HG02798 (cell line): ENCODE measurements at regions not wholly inside any gene's neighbourhood (a gene's known extent, or its start where the extent isn't known, plus 50 kb on each side); places are given as distances from the start of the nearest gene placed in this dataset.
"Not testable (repeated sequence)": the region's sequence is repeated elsewhere in the genome, so short reads cannot be mapped to it uniquely, and the experiment has no call there.

Source experiments
- ATAC-seq: cut with Tn5 transposase; IDR thresholded peaks from one replicate; pipeline ENCODE4 v1.9.1; 2021; ENCODE audit warnings: mild to moderate bottlenecking; ENCODE audit not compliant: unreplicated experiment, poor library complexity

- no peak for ATAC-seq
Measured at GRCh38 chr10:31121757-31122577, 90.3 kb upstream of the ZNF438 start.

DNA sequence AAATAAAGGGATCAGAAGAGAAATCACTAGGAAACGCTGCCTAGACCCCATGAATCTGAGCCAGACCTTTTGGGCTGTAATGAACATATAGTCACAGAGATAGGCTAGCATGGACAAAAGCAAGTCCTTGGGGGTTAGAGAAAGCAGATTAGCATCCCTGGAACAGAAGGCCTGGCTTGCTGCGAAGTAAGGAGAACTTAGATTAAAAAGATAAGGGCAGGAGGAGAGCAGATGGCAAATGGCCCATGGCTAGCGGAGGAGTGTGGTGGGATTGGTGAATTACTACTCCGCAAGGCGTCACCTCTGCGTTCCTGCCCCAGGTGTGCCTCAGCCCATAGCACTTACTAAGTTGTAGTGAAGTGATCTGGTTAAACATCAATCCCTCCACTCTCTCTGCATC is 92.3 kb upstream of the ZNF438 start:
- ATAC-seq, result no peak

DNA sequence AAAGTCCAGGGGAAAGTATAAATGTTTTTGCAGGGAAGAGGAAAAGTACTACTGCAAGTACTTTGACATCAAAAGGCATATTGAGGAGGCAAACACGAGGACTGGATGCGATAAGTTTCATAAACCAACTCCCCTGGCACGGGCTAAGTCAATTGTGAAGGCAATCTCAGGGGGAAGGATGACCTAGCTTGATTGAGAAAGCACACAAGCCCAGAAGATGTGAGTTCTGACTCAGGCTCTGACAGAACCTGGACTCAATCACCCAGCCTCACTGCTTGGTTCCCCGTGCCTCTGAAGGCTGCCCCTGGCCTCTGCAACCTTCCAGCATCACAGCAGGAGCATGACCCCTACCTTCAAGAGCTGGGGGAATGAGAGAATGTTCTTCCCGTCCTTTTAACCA is 93.2 kb upstream of the ZNF438 start:
- no peak for ATAC-seq

DNA sequence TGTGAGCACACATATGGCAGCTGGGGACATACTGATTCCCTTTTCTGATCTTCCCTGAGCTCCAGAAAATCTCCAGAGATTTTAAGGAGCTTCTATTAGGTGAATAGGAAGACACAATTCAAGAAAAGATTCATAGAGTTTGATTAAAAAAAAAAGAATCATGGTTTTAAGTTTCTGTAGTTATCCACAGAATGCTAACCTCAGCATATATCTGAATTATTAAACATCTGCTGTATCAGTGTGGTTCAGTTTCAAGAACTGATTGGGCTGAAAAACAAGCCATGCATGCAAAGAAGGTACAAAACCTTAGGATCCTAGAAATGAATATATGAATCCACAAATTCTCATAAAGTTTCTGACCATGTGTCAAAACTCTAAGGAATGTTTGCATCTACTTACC is 94.1 kb upstream of the ZNF438 start:
- no peak for ATAC-seq

GRCh38 chr10:31126593-31126992 is 94.9 kb upstream of the ZNF438 start:
- ATAC-seq, result no peak

GRCh38 chr10:31128536-31128935 is 96.9 kb upstream of the ZNF438 start:
- no peak for ATAC-seq

DNA sequence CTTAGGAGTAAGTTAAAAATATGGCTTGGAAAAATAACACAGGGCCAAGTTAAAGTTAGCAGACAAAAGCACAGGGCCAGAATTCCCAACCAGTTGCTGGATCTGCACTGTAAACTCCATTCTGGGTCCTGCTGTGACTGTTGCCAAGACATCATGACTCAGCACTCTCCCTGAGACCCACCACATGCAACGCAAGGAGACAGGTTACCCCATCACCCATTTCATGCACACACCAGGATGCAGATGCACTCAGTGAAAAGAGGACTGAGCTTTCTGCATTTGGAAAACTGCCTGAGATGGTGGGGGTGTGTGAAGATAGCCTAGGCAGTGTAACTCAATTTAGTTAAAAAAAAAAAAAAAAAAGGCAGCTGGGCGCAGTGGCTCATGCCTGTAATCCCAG is 97.6 kb upstream of the ZNF438 start:
- no peak for ATAC-seq

- no peak for ATAC-seq
Measured at GRCh38 chr10:31129880-31130405, 98.3 kb upstream of the ZNF438 start.

- ATAC-seq, result no peak
Measured at GRCh38 chr10:31130406-31130805, 98.7 kb upstream of the ZNF438 start.

GRCh38 chr10:31131251-31131650 is 99.6 kb upstream of the ZNF438 start:
- ATAC-seq, result no peak

DNA sequence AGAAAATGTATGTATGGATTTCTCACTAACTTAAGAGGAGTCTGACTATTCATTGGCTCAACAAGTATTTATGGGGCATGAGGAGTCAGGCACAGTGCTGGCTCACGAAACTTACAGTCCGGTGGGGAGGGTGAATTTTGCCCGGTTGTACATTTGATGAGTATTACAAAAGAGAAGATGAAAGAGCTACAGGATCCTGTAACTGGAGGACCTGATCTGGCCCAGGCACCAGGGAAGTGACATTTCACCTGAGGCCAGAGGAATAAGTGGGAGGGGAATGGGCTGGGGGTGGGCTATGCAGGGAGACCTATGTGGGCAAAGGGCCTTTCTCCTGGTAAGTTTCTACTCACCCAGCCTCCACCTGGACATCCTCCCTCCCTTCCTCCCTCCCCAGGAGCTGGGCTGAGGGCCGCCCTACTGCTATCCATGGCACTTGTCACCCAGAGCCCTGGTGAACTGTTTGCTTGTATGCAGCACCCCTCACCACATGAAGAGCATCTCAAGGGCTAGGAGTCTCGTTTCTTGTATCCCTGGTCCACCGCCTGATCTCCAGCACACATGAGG is 101.1 kb upstream of the ZNF438 start:
- ATAC-seq, result no peak

DNA sequence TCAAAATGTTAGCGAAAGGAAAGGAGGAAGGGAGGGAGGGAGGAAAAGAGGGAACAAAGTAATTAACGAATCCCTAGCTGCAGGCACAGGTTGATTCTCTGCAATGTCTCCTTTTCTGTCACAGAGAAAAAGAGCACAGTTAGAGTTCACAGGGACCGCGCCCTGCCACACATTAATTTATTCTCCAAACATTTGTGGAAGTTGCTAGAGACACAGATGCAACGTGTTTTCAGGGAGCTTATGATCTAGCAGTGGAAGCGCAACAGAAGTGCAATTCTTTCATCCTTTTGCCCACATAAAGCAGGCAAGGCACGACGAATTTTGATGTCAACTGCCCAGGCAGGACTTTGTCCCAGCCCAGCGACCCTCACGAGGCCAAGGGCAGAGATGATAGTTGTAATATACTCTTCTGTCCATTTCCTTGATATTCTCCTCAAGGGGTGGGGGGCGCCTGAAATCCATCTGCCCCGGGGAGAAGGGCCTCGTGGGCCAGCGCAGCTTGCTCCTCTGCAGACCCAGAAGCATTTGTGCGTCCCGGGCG is 101.7 kb upstream of the ZNF438 start:
- no peak for ATAC-seq

DNA sequence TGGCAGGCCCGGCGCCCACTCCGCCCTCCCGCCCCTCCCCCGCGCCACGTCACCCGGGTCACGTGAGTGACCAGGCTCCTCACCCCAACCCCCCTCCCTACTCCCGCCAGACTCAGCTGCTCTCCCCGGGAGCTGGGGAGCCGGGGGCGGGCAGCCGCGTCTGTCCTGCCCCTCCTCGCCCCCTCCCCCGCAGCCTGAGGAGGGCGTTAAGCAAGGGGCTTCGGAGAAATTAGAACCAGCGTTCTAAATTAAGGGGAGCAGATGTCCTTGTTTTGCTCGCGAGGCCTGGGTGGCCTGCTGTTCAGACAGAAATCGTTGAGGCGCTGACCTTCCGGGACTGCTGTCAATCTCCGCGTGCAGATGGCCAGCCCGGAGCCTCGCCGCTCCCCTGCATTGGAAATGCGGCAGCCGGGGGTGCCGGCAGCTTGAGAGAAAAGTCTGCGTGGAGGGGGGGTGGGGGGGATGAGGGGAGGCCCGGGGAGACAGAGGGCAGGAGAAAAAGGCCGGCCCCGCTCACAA is 102.2 kb upstream of the ZNF438 start:
- peak; percentile 74 for ATAC-seq

GRCh38 chr10:31134311-31134952 is 102.8 kb upstream of the ZNF438 start:
- peak; percentile 41 for ATAC-seq

- no peak for ATAC-seq
Measured at GRCh38 chr10:31135171-31135570, 103.5 kb upstream of the ZNF438 start.

DNA sequence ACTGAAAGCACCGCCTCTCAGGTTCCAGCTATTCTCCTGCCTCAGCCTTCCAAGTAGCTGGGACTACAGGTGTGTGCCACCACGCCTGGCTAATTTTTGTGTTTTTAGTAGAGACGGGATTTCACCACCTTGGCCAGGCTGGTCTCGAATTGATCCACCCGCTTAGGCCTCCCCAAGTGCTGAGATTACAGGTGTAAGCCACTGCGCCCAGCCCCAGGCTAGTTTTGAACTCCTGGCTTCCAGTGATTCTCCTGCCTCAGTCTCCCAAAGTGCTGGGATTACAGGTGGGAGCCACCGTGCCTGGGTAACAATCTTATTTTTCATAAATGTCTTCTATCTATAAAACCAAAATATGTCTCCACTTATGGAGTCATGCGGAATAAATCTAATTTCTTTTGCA is 104.1 kb upstream of the ZNF438 start:
- not testable (repeated sequence) for ATAC-seq

DNA sequence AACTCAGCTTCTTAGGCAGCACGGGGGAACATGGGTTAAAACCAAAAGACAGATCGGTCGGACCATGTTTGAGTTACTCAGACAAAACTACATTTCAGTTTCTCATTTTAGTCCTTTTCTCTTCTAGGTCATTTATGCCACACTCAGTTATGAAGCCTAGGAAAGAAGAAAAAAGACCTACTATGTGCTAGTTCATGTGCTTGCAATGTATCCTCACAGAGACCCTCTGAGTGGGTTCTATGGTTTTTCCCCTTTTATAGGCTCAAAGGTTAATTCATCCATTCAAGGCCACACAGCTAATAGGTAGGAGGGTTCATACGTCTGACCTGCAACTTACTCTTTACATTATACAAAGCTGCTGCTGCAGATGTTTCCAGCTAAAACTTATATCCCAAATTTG is 104.7 kb upstream of the ZNF438 start:
- ATAC-seq, result no peak

- ATAC-seq, result no peak
Measured at GRCh38 chr10:31136930-31137885, 105.5 kb upstream of the ZNF438 start.

DNA sequence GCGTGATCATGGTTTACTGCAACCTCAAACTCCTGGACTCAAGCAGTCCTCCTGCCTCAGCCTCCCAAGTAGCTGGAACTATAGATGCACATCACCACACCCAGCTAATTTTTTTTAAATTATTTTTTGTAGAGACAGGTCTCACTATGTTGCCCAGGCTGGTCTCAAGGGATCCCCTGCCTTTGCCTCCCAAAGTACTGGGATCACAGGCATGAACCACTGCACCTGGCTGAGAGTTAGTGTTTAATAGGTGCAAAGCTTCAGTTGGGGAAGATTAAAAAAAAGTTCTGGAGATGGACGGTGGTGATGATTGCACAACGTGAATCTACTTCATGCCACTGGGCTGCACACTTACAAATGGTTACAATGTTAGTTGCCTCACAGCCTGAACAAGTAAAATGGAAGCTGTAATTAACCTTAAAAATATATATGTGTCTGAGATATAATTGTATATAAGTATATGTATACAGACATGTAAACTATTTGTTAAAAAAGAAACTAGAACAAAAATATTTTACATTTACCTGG is 106.4 kb upstream of the ZNF438 start:
- no peak for ATAC-seq

GRCh38 chr10:31139497-31139896 is 107.8 kb upstream of the ZNF438 start:
- ATAC-seq, result no peak
